Calu3 (cell line): ENCODE measurements at regions not wholly inside any gene's neighbourhood (a gene's known extent, or its start where the extent isn't known, plus 50 kb on each side); places are given as distances from the start of the nearest gene placed in this dataset.

Experiments used
- BruUV-seq: library from RNA; stranded (reverse); fragments of 400-500 nt; replicated peaks from 2 replicates; lab custom pipeline; 2021; lab: Mats Ljungman, UMichigan
- CTCF ChIA-PET: fragments of 300-600 bp; sonication (Branson Sonifier 250); formaldehyde crosslinking; loops from one replicate; lab custom pipeline; 2022; ENCODE audit warnings: antibody characterized with exemption; lab: Charles Lee
- DNase-seq: peaks from one replicate; pipeline ENCODE4 v3.0.0; 2022
- H3K27ac Mint-ChIP-seq: one replicate; pipeline ENCODE4 v1.8.0; 2022; ENCODE audit warnings: mixed read lengths; ENCODE audit not compliant: unreplicated experiment
- H3K27me3 Mint-ChIP-seq: one replicate; pipeline ENCODE4 v1.8.0; 2022; ENCODE audit warnings: mixed read lengths; ENCODE audit not compliant: unreplicated experiment
- H3K36me3 Mint-ChIP-seq: one replicate; pipeline ENCODE4 v1.8.0; 2022; ENCODE audit warnings: mild to moderate bottlenecking, moderate library complexity, mixed read lengths; ENCODE audit not compliant: insufficient read depth, unreplicated experiment
- H3K4me1 Mint-ChIP-seq: one replicate; pipeline ENCODE4 v1.8.0; 2022; ENCODE audit warnings: mild to moderate bottlenecking, low read depth, mixed read lengths; ENCODE audit not compliant: unreplicated experiment
- H3K4me3 Mint-ChIP-seq: one replicate; pipeline ENCODE4 v1.8.0; 2022; ENCODE audit warnings: mild to moderate bottlenecking, low read depth, moderate library complexity, mixed read lengths; ENCODE audit not compliant: unreplicated experiment
- H3K9me3 Mint-ChIP-seq: one replicate; pipeline ENCODE4 v1.8.0; 2022; ENCODE audit warnings: low read depth, mixed read lengths; ENCODE audit not compliant: unreplicated experiment
- CTCF ChIP-seq: fragments of 200-600 bp; IDR thresholded peaks from one replicate; pipeline ENCODE4 v1.8.0; 2022; ENCODE audit warnings: antibody characterized with exemption; ENCODE audit not compliant: unreplicated experiment
- intact Hi-C: fragments of 100-400 bp; cut with micrococcal nuclease; formaldehyde crosslinking; loops from one replicate; pipeline ENCODE4 v1.10.0; 2022; ENCODE audit not compliant: unreplicated experiment

GRCh38 chr2:172252154-172252553 lies 149.5 kb upstream of the DLX2 start:
- H3K9me3 Mint-ChIP-seq: no peaks in the 10 kb centered on the region

GRCh38 chr2:172253190-172254052 lies 150.7 kb upstream of the DLX2 start:
- peak overlapping the region; percentile 22 for H3K4me3 Mint-ChIP-seq
- no TSS peak for BruUV-seq
- peak overlapping the region; percentile 52 for H3K27ac Mint-ChIP-seq
- no peak for TF ChIP-seq CTCF
- intact Hi-C loops: loop anchor here (5.0 kb wide), 1 partner anchor 209 kb away; no protein-coding TSS in a partner anchor
- H3K4me1 Mint-ChIP-seq: peaks cover 56% of the 10 kb centered on the region
- H3K9me3 Mint-ChIP-seq: no peaks in the 10 kb centered on the region
- no peaks in the 10 kb centered on the region for H3K27me3 Mint-ChIP-seq
- CTCF ChIA-PET: interaction anchor here (0.6 to 1.2 kb wide), 5 partner anchors 31 to 210 kb away, joined by 3 to 5 read pairs (median 4); no protein-coding TSS in a partner anchor
- DNase-seq: peak; percentile 81
- H3K36me3 Mint-ChIP-seq: peaks cover 6% of the 10 kb centered on the region

More at GRCh38 chr2:172252154-172252553, 149.5 kb upstream of the DLX2 start:
- Mint-ChIP-seq H3K36me3 (peaks cover 6% of the 10 kb centered on the region), H3K27ac (no peak overlapping the region), H3K4me3 (no peak overlapping the region), H3K4me1 (peaks cover 69% of the 10 kb centered on the region), H3K27me3 (no peaks in the 10 kb centered on the region)
- CTCF ChIA-PET: interaction anchor here (1.0 to 1.2 kb wide), 2 partner anchors 32 to 80 kb away, joined by 3 read pairs; no protein-coding TSS in a partner anchor
- DNase-seq: no peak
- intact Hi-C loops: loop anchor here (5.0 kb wide), 1 partner anchor 210 kb away; no protein-coding TSS in a partner anchor
- no peak for TF ChIP-seq CTCF
- no TSS peak for BruUV-seq

GRCh38 chr2:172256886-172257285 lies 154.2 kb upstream of the DLX2 start:
- DNase-seq: no peak
- Mint-ChIP-seq H3K4me1 (peaks cover 26% of the 10 kb centered on the region), H3K4me3 (no peak overlapping the region), H3K27ac (no peak overlapping the region), H3K9me3 (no peaks in the 10 kb centered on the region), H3K36me3 (peaks cover 6% of the 10 kb centered on the region), H3K27me3 (no peaks in the 10 kb centered on the region)
- TF ChIP-seq CTCF: no peak
- no TSS peak for BruUV-seq
- intact Hi-C loops: no loop called here
- CTCF ChIA-PET: no interaction called here

- no peak for DNase-seq
- Mint-ChIP-seq H3K36me3 (no peaks in the 10 kb centered on the region), H3K9me3 (no peaks in the 10 kb centered on the region), H3K4me1 (no peaks in the 10 kb centered on the region), H3K27me3 (no peaks in the 10 kb centered on the region), H3K4me3 (no peak overlapping the region), H3K27ac (no peak overlapping the region)
- CTCF ChIA-PET: no interaction called here
- no TSS peak for BruUV-seq
- TF ChIP-seq CTCF: no peak
- intact Hi-C loops: no loop called here
Measured at GRCh38 chr2:172259827-172260226, 157.1 kb upstream of the DLX2 start.
